KBM-7 (cell line): ENCODE measurements at regions not wholly inside any gene's neighbourhood (a gene's known extent, or its start where the extent isn't known, plus 50 kb on each side); places are given as distances from the start of the nearest gene placed in this dataset.

Experiments used
- DNase-seq: peaks from one replicate; pipeline ENCODE4 v3.0.0-alpha.2; 2015
- in situ Hi-C: fragments of 300-500 bp; cut with MboI; formaldehyde crosslinking; loops from 2 replicates; pipeline ENCODE4 v1.14.3; 2020; ENCODE audit warnings: low sequenced_read_pairs, low pct_unique_long_range_greater_than_20kb, mixed read lengths

DNA sequence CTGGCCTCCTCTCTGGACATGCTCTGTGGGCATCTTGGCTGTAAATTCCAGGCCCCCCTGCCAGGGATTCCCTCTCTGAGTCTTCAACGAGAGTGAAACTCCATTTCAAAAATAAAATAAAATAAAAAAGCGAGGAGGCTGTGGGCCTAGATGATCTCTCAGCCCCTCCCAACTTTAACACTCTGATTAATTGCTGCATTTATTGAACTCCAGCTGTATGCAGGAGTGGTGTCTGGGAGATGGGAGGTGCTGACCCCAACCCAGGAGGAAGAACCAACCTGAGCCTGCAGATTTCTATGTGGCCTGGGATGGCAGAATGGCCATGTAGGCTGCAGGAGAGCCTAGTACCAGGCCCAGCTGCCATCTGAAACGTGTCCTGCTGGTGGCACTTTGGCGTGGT is 154.5 kb upstream of the IER5L start:
- in situ Hi-C loops: no loop called here

DNA sequence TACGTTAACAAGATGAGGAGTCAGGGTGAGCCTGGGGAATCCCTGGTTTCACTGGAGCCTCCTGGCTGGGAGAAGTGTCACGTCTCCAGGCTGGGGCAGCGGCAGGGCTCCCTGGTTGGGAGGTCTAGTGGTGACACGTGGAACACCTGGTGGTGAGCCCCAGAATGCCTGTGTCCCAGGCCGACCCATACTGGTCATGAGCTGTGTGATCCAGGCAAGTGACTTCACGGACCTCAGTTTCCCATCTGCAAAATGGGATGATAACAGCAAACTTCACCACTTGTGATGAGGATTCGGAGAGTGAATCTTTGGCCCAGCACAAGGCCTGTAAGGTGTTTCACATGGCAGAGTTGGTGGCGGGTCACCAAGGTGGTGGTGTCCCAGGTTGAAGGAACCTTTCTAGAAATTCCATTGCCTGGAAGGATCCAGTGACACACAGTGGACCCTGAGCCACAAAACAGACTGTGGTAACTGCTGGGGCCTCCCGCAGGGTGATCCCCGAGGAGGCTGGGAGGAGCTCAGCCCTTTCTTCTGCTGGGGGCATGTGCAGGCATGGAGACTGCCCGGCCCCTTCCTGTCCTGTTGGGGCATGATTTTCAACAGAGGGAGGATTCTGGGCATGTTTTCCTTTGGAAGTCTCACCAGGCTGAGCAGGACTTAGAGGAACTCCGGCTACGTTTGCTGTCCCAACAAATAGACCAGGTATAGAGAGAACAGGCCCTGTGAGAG is 153.9 kb upstream of the IER5L start:
- in situ Hi-C loops: no loop called here
- no peak for DNase-seq

More for the DNA sequence above, 154.5 kb upstream of the IER5L start:
- no peak for DNase-seq

GRCh38 chr9:129331493-129331765 is 153.4 kb upstream of the IER5L start:
- in situ Hi-C loops: no loop called here
- no peak for DNase-seq

GRCh38 chr9:129330711-129331492 is 152.8 kb upstream of the IER5L start:
- in situ Hi-C loops: no loop called here
- no peak for DNase-seq

DNA sequence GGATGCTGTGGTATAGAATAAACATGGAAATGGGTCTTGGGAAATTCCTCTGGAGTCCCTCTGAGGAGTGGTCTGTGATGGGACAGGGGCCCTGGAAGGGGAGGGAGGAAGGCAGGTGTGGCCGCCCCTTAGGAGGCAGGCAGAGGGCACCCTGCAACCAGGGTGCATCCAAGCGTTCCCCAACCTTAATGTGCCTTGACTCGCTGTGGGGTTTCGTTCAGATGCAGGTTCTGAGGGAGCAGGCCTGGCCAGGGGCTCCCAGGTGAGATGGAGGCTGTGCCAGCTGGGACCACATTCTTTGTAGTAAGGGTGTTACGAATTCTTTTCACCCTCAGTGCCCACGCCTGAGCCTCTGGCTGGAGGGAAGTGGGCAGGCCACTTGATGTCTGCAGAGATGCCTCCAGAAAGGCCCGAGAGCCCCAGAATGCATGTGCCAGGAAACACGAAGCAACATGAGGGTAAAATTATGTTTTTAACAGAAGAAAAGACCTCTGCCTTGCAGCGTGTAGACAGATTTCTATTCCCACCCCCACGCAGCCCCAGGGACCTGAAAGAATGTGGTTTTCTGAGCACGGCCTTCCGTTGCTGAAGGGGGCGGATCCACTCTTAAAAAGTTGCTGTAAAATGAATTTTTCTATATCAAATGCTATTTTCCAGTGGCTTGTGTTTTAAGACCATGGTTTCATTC is 150.4 kb upstream of the IER5L start:
- in situ Hi-C loops: no loop called here

DNA sequence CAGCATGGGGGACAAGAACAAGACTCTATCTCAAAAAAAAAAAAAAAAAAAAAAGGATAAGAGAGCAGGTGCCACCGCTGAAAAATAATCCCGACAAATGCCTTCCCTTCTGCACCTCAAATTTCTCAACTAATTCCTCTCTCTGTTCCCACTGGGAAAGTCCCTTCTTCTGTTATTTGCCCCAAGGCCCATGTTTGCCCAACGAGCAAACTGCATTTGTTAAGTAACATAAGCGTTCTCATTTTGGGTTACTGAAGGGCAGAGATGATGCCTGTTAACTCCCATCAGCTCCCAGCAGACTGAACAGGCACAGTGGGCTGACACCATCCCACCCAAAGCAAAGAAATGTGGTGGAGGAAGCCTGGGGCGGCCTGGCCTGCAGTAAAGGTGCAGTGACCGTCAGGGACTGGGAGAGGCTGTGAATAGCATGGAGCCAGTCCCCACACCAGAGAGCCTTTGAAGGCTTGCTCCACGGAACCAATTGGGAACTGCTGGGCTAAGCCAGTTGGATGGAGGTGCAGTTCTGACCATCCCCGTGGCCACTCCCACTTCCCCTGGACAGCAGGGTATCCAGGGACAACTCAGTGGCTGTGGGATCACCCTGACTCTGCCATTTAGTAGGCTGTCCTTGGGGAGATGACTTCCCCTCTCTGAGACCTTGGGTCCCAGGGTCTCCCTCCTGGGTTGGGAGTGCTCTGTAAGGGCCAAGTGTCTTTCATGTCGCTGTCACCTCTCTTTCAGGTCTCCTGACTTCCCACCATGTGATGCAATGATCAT is 149.7 kb upstream of the IER5L start:
- in situ Hi-C loops: no loop called here
- no peak for DNase-seq

More for the DNA sequence above, 150.4 kb upstream of the IER5L start:
- no peak for DNase-seq

DNA sequence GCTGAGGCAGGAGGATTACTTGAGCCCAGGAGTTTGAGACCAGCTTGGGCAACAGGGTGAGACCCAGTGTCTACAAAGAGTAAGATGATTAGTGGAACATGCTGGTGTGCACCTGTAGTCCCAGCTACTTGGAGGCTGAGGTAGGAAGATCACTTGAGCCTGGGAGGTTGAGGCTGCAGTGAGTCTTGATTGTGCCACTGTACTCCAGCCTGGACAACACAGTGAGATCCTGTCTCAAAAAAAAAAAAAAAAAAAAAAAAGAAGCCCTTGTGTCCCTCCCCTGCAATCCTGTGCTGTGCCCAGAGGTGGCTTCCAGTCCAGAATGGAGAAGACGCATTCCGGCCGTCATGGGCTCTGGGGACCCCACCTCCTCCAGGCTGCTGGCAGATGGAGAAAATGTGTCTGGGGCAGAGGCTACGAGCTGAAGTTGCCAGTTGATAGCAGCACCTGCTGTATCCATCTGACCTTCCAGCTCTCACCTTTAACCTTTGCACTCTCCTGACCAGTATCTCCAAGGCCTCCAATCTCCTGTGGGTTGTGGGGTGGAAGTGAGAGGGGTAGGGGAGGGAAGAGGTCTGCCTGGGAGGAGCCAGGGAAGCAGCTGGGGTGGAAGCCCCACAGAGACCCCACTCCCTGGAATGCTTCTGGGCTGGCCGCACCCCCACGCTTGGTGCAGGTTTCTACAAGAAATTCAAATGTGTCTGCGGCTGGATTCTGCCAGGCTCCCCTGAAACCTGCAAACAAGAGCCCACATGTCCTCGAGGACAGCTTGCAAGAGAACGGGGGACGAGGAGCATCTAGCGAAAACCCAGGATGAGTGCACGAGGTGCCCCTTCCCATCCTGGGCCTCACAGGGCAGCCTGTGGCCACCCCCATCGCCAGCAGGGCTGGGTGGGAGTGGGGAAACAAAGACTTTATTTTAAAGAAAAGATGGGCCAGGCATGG is 148.3 kb upstream of the IER5L start:
- in situ Hi-C loops: no loop called here

DNA sequence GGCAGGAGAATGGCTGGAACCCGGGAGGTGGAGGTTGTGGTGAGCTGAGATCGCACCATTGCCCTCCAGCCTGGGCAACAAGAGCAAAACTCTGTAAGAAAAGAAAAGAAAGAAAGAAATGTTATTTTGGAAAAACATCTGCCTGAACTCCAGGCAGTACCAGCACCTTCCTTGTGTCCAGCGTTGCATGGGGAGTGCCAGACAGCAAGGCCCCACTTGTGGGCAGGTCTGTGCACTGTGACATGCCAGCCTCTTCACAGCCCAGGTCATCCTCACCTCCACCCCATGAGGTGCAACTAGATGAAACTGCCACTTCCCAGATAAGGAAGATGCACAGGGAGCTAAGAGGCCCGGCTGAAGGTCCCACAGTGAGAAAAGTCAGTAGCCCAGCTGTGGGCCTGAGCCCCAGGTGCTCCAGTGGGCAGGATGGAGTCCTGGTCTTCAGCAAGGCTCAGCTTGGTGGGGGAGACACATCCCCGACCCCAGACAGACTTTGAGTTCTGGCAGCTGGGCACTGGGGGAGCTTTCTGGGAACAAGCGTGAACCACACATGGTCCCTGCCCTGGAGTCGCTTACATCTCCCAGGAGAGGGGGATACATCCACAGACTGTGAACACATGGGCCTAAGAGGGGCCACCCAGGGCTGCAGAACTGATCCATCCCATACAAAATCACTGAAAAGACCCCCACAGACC is 146.9 kb upstream of the IER5L start:
- in situ Hi-C loops: no loop called here
- no peak for DNase-seq

More for the DNA sequence above, 148.3 kb upstream of the IER5L start:
- no peak for DNase-seq

DNA sequence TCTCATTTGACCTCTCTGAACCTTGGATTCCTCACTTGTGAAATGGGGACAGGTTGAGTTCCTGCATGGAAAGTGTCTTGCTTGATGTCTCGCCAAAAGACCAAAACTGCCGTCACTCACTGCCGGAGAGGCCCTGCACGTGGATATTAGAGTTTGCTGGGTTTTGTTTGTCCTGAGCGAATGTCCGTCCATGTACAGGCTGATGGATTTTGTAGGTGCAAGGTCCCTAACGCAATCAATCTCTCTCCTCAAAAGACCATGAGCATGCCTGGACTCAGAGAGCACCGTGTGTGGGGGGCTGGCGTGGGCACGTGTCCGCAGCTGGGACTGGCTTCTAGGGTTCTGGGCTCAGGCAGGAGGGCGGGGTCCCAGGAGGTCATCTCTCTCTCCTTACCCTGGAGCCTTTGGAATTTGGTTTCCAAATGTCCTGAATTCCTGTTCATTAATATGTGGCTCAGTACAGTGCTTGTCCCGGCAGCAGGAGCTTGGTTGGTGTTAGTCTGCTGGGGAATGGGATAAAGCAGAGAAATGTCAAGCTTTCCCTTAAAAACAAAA is 146.0 kb upstream of the IER5L start:
- DNase-seq: no peak
- in situ Hi-C loops: no loop called here

DNA sequence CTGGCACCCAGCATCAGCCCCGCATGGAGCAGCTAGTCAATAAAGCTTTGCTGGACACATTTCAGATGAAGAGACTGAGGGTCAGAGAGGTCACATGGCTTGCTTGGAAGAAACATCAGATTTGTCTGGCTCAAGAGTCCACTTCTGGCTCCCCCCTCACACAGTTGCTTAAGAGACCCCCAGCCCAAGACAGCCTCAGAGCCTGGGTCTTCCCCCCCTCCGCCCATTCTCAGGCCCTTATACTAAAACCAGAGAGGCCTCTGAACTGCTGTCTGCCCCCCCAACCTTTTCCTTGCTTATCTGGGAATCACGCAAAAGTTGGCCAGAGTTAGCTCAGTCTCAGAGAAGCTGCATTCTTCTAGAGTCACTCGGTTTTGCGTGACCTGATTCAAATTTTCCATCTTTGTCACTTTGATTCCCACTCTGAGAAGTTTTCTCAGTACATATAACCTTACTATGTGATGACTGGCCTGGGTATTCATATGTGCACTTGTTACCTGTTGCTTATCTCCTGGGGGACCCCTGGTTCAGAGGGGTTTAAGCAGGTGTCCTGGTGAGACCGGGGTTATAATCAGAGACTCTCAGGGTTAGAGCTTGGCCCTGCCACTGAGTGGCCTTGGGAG is 145.4 kb upstream of the IER5L start:
- in situ Hi-C loops: no loop called here
- no peak for DNase-seq

DNA sequence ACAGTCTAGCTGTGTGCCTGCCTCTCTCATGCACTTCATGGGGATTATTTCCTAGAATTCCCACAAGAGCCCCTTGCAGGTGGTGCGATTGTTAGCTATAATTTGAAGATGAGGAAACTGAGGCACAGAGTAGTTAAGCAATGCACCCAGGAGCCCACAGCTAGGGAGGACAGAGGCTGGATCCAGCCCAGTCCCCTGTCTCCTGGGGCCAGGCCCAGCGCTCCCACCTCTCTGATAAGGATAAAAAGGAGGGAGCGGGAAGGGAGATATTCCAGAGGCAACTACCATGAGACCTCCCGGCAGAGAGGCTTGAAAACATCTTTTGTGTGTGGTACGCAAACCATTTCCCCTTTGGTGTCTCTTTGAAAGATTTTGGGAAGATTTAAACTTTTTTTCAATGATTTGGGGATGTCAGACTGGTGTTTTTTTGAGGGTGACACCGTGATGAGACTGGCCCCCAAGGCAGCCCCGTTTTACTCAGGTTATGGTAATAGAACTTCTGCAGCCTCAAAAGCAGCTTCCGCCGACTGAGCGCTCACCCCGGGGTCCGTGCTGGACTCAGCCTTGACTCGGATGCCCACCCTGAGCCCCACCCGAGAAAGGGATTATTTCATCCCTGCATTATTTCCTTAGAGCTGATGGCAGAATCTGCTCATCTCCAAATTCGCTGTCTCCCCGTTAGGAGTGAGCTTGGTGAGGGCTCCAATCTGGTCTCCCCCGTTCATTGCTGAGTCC is 144.7 kb upstream of the IER5L start:
- no peak for DNase-seq
- in situ Hi-C loops: no loop called here

- no peak for DNase-seq
- in situ Hi-C loops: no loop called here
Measured at GRCh38 chr9:129322022-129322621, 144.1 kb upstream of the IER5L start.

GRCh38 chr9:129321286-129322021 is 143.4 kb upstream of the IER5L start:
- in situ Hi-C loops: no loop called here
- no peak for DNase-seq

- DNase-seq: peak; percentile 95
- in situ Hi-C loops: no loop called here
Measured at GRCh38 chr9:129320575-129321285, 142.7 kb upstream of the IER5L start.

GRCh38 chr9:129319938-129320481 is 141.9 kb upstream of the IER5L start:
- in situ Hi-C loops: no loop called here
- DNase-seq: no peak
